ENCODE measurements at regions not wholly inside any gene's neighbourhood (a gene's known extent, or its start where the extent isn't known, plus 50 kb on each side); places are given as distances from the start of the nearest gene placed in this dataset.

- H3K27me3 ChIP-seq (replicated peaks; ENCODE audit: insufficient read depth): no peaks in the 10 kb centered on the region
- H3K9me3 ChIP-seq: no peaks in the 10 kb centered on the region
- WGBS: 74% methylated on average over 2 of the region's 2 CpGs
- no peak overlapping the region for H3K4me3 ChIP-seq
- no peaks in the 10 kb centered on the region for H3K36me3 ChIP-seq
- no peak for DNase-seq (ENCODE audit: low spot score)
- no peaks in the 10 kb centered on the region for H3K4me1 ChIP-seq (replicated peaks)
- H3K27ac ChIP-seq: no peak overlapping the region
- intact Hi-C loops (cut with DNase I): no loop called here
- no peak for TF ChIP-seq CTCF (IDR thresholded peaks at IDR 0.05)
- no peak for TF ChIP-seq POLR2AphosphoS5 (IDR thresholded peaks at IDR 0.05)
- TF ChIP-seq POLR2A (IDR thresholded peaks at IDR 0.05): no peak
Observed at GRCh38 chr13:62207388-62207787, 791.7 kb upstream of the PCDH20 start.

GRCh38 chr13:62206165-62206564 is 790.5 kb upstream of the PCDH20 start:
- H3K27me3 ChIP-seq (replicated peaks; ENCODE audit: insufficient read depth): no peaks in the 10 kb centered on the region
- H3K36me3 ChIP-seq: no peaks in the 10 kb centered on the region
- H3K27ac ChIP-seq: no peak overlapping the region
- no peak for DNase-seq (ENCODE audit: low spot score)
- no peaks in the 10 kb centered on the region for H3K4me1 ChIP-seq (replicated peaks)
- intact Hi-C loops (cut with DNase I): no loop called here
- H3K9me3 ChIP-seq: no peaks in the 10 kb centered on the region
- TF ChIP-seq POLR2A (IDR thresholded peaks at IDR 0.05) (no peak), POLR2AphosphoS5 (IDR thresholded peaks at IDR 0.05) (no peak), CTCF (IDR thresholded peaks at IDR 0.05) (no peak)
- no peak overlapping the region for H3K4me3 ChIP-seq

- intact Hi-C loops (cut with DNase I): no loop called here
- Histone ChIP-seq H3K27ac (no peak overlapping the region), H3K9me3 (no peaks in the 10 kb centered on the region), H3K4me1 (replicated peaks) (no peaks in the 10 kb centered on the region), H3K27me3 (replicated peaks; ENCODE audit: insufficient read depth) (no peaks in the 10 kb centered on the region), H3K36me3 (no peaks in the 10 kb centered on the region), H3K4me3 (no peak overlapping the region)
- TF ChIP-seq POLR2AphosphoS5 (IDR thresholded peaks at IDR 0.05) (no peak), CTCF (IDR thresholded peaks at IDR 0.05) (no peak), POLR2A (IDR thresholded peaks at IDR 0.05) (no peak)
- 87% methylated on average over 3 of the region's 3 CpGs for WGBS
- DNase-seq (ENCODE audit: low spot score): no peak
Observed at GRCh38 chr13:62205273-62205672, 789.6 kb upstream of the PCDH20 start.

GRCh38 chr13:62194371-62194770 is 778.7 kb upstream of the PCDH20 start:
- Histone ChIP-seq H3K9me3 (no peaks in the 10 kb centered on the region), H3K4me1 (replicated peaks) (no peaks in the 10 kb centered on the region), H3K27me3 (replicated peaks; ENCODE audit: insufficient read depth) (no peaks in the 10 kb centered on the region), H3K4me3 (no peak overlapping the region), H3K27ac (no peak overlapping the region), H3K36me3 (no peaks in the 10 kb centered on the region)
- TF ChIP-seq POLR2A (IDR thresholded peaks at IDR 0.05): no peak
- TF ChIP-seq POLR2AphosphoS5 (IDR thresholded peaks at IDR 0.05): no peak
- TF ChIP-seq CTCF (IDR thresholded peaks at IDR 0.05): no peak
- intact Hi-C loops (cut with DNase I): no loop called here
- WGBS: 89% methylated on average over 3 of the region's 3 CpGs
- DNase-seq (ENCODE audit: low spot score): no peak

- TF ChIP-seq CTCF (IDR thresholded peaks at IDR 0.05): no peak
- no peak for TF ChIP-seq POLR2AphosphoS5 (IDR thresholded peaks at IDR 0.05)
- no peak for TF ChIP-seq POLR2A (IDR thresholded peaks at IDR 0.05)
- Histone ChIP-seq H3K9me3 (no peaks in the 10 kb centered on the region), H3K27ac (no peak overlapping the region), H3K4me1 (replicated peaks) (no peaks in the 10 kb centered on the region), H3K27me3 (replicated peaks; ENCODE audit: insufficient read depth) (no peaks in the 10 kb centered on the region), H3K4me3 (no peak overlapping the region), H3K36me3 (no peaks in the 10 kb centered on the region)
- intact Hi-C loops (cut with DNase I): no loop called here
- DNase-seq (ENCODE audit: low spot score): no peak
- WGBS: 50% methylated on average over 2 of the region's 2 CpGs
Observed at GRCh38 chr13:62193919-62194318, 778.3 kb upstream of the PCDH20 start.

All from prostate gland (tissue), 2 donors.